H1 (cell line): ENCODE measurements at regions not wholly inside any gene's neighbourhood (a gene's known extent, or its start where the extent isn't known, plus 50 kb on each side); places are given as distances from the start of the nearest gene placed in this dataset.
"Not testable (repeated sequence)": the region's sequence is repeated elsewhere in the genome, so short reads cannot be mapped to it uniquely, and the experiment has no call there.

ENCODE experiments used
- CTCF ChIA-PET: fragments of 300-600 bp; sonication (Branson Sonifier 250); formaldehyde crosslinking; loops from one replicate; lab custom pipeline; 2021; ENCODE audit not compliant: partially characterized antibody; lab: Charles Lee
- POLR2A ChIA-PET: fragments of 300-600 bp; sonication (Branson Sonifier 250); formaldehyde crosslinking; loops from one replicate; lab custom pipeline; 2021; ENCODE audit warnings: inconsistent platforms; ENCODE audit not compliant: partially characterized antibody; lab: Charles Lee
- DNase-seq, 2 experiments: peaks; one replicate each; pipeline versions ENCODE4 v3.0.0 to v3.0.0-alpha.2; 2010 to 2022; ENCODE audit warnings: low spot score in 2 of 2, low read depth in 1 of 2, mixed read lengths in 1 of 2
- FAIRE-seq: peaks from 2 replicates; lab custom pipeline; 2011; peaks lifted over from hg19 to GRCh38; lab: Jason Lieb, UNC
- H2AFZ ChIP-seq: 2 replicates; pipeline ENCODE4 v1.8.1; 2012; ENCODE audit warnings: low read length, inconsistent platforms
- H2AK5ac ChIP-seq: 2 replicates; pipeline ENCODE4 v1.6.1; 2013; ENCODE audit warnings: low read depth, low read length
- H2BK120ac ChIP-seq: replicated peaks from 2 replicates; pipeline ENCODE3; 2013; ENCODE audit warnings: low read depth, low read length, inconsistent platforms
- H2BK12ac ChIP-seq: 2 replicates; pipeline ENCODE4 v1.6.1; 2013; ENCODE audit warnings: low read depth, low read length
- H2BK15ac ChIP-seq: 2 replicates; pipeline ENCODE4 v1.6.1; 2013; ENCODE audit warnings: low read length
- H2BK20ac ChIP-seq: 2 replicates; pipeline ENCODE4 v1.6.1; 2013; ENCODE audit warnings: low read length
- H2BK5ac ChIP-seq: 2 replicates; pipeline ENCODE4 v1.6.1; 2013; ENCODE audit warnings: low read depth, low read length
- H3K14ac ChIP-seq: 2 replicates; pipeline ENCODE4 v1.6.1; 2013; ENCODE audit warnings: inconsistent platforms; ENCODE audit not compliant: insufficient read length
- H3K18ac ChIP-seq: 2 replicates; pipeline ENCODE4 v1.6.1; 2013; ENCODE audit warnings: low read length; ENCODE audit errors: extremely low read depth
- H3K23ac ChIP-seq: 2 replicates; pipeline ENCODE4 v1.6.1; 2013; ENCODE audit warnings: inconsistent platforms; ENCODE audit not compliant: insufficient read length
- H3K23me2 ChIP-seq: 2 replicates; pipeline ENCODE4 v1.6.1; 2013; ENCODE audit warnings: low read depth, low read length
- H3K27ac ChIP-seq: 2 replicates; pipeline ENCODE4 v1.6.1; 2011; ENCODE audit warnings: low read depth, low read length, inconsistent platforms
- H3K27me3 ChIP-seq, 4 experiments: replicated peaks in 1 of 4; 1 replicate in 1 of 4; 2 replicates in 3 of 4; pipeline versions ENCODE4 v1.6.1 to v1.8.1; 2011 to 2013; ENCODE audit warnings: low read length in 3 of 4, mild to moderate bottlenecking in 3 of 4, inconsistent platforms in 2 of 4, mixed read lengths in 2 of 4, moderate library complexity in 1 of 4; ENCODE audit not compliant: control insufficient read depth in 3 of 4, insufficient read depth in 3 of 4; ENCODE audit errors: extremely low read depth in 1 of 4
- H3K36me3 ChIP-seq, 4 experiments: 2 replicates each; pipeline versions ENCODE4 v1.6.1 to v1.8.1; 2011 to 2013; ENCODE audit warnings: mild to moderate bottlenecking in 4 of 4, low read length in 3 of 4, moderate library complexity in 2 of 4, control low read depth in 1 of 4, inconsistent platforms in 1 of 4; ENCODE audit not compliant: insufficient read depth in 4 of 4, control insufficient read depth in 2 of 4
- H3K4ac ChIP-seq: replicated peaks from 2 replicates; pipeline ENCODE3; 2013; ENCODE audit warnings: low read length, low read depth, mixed read lengths, inconsistent platforms; ENCODE audit not compliant: insufficient read length
- H3K4me1 ChIP-seq, 4 experiments: replicated peaks in 1 of 4; 1 replicate in 1 of 4; 2 replicates in 3 of 4; pipeline versions ENCODE4 v1.6.1 to v1.8.1; 2011 to 2013; ENCODE audit warnings: low read length in 3 of 4, inconsistent platforms in 2 of 4, mixed read lengths in 1 of 4; ENCODE audit not compliant: insufficient read depth in 4 of 4, control insufficient read depth in 3 of 4
- H3K4me2 ChIP-seq, 2 experiments: 2 replicates each; pipeline versions ENCODE4 v1.6.1 to v1.8.1; 2011 to 2013; ENCODE audit warnings: low read depth in 2 of 2, low read length in 2 of 2, control low read depth in 1 of 2, inconsistent platforms in 1 of 2, mild to moderate bottlenecking in 1 of 2; ENCODE audit not compliant: insufficient read depth in 1 of 2
- H3K4me3 ChIP-seq, 4 experiments: fragments of 200-600, 300-600 bp in 1 of 4; sonication (generic), shearing (Covaris generic), sonication (Bioruptor Twin) in 1 of 4; 2 replicates each; pipeline versions ENCODE4 v1.5.1 to v1.8.1; 2011 to 2016; ENCODE audit warnings: low read length in 4 of 4, low read depth in 3 of 4, control low read depth in 2 of 4, inconsistent platforms in 2 of 4, mild to moderate bottlenecking in 2 of 4, mixed read lengths in 1 of 4, moderate library complexity in 1 of 4; ENCODE audit not compliant: insufficient read depth in 2 of 4; ENCODE audit errors: extremely low read depth in 1 of 4
- H3K56ac ChIP-seq: replicated peaks from 2 replicates; pipeline ENCODE3; 2013; ENCODE audit warnings: low read depth, mild to moderate bottlenecking, mixed read lengths, low read length, inconsistent platforms; ENCODE audit not compliant: insufficient read length
- H3K79me1 ChIP-seq: 2 replicates; pipeline ENCODE4 v1.6.1; 2013; ENCODE audit warnings: low read depth, low read length, control low read depth
- H3K79me2 ChIP-seq, 2 experiments: 2 replicates each; pipeline versions ENCODE4 v1.6.1 to v1.8.1; 2012 to 2013; ENCODE audit warnings: low read length in 2 of 2, mild to moderate bottlenecking in 2 of 2, inconsistent platforms in 1 of 2; ENCODE audit not compliant: insufficient read depth in 2 of 2, control insufficient read depth in 1 of 2
- H3K9ac ChIP-seq, 4 experiments: replicated peaks in 1 of 4; 1 replicate in 1 of 4; 2 replicates in 3 of 4; pipeline versions ENCODE4 v1.6.1 to v1.8.1; 2011 to 2013; ENCODE audit warnings: low read depth in 3 of 4, low read length in 3 of 4, control low read depth in 2 of 4, mild to moderate bottlenecking in 2 of 4, moderate library complexity in 2 of 4, inconsistent platforms in 1 of 4; ENCODE audit errors: extremely low read depth in 1 of 4
- H3K9me3 ChIP-seq, 2 experiments: 2 replicates each; pipeline versions ENCODE4 v1.6.1 to v1.8.1; 2012 to 2013; ENCODE audit warnings: mild to moderate bottlenecking in 2 of 2, moderate library complexity in 2 of 2, control low read depth in 1 of 2, inconsistent platforms in 1 of 2, low read depth in 1 of 2, low read length in 1 of 2, mixed read lengths in 1 of 2; ENCODE audit not compliant: insufficient read depth in 2 of 2
- H4K20me1 ChIP-seq, 2 experiments: replicated peaks in 1 of 2; 2 replicates each; pipeline versions ENCODE3 to v1.8.1; 2011 to 2013; ENCODE audit warnings: inconsistent platforms in 2 of 2, low read length in 2 of 2, mild to moderate bottlenecking in 1 of 2; ENCODE audit not compliant: insufficient read depth in 2 of 2, control insufficient read depth in 1 of 2
- H4K5ac ChIP-seq: 2 replicates; pipeline ENCODE4 v1.6.1; 2013; ENCODE audit warnings: low read length, low read depth, mixed read lengths, inconsistent platforms; ENCODE audit not compliant: insufficient read length
- H4K8ac ChIP-seq: 2 replicates; pipeline ENCODE4 v1.8.0; 2013; ENCODE audit warnings: mild to moderate bottlenecking, moderate library complexity, low read length, inconsistent platforms; ENCODE audit not compliant: insufficient read depth; ENCODE audit errors: extremely low read depth
- H4K91ac ChIP-seq: replicated peaks from 2 replicates; pipeline ENCODE3; 2013; ENCODE audit warnings: low read length, mixed read lengths, inconsistent platforms; ENCODE audit not compliant: insufficient read length
- BACH1 ChIP-seq: IDR thresholded peaks from 2 replicates; pipeline ENCODE4 v1.6.1; 2012; ENCODE audit warnings: low read length, improper control_type of control experiment
- CTBP2 ChIP-seq: IDR thresholded peaks from 2 replicates; pipeline ENCODE4 v1.7.0; 2011; ENCODE audit warnings: borderline replicate concordance, mild to moderate bottlenecking, moderate library complexity, mixed read lengths, low read length; ENCODE audit not compliant: insufficient read depth, insufficient read length
- GTF2F1 ChIP-seq: IDR thresholded peaks from 2 replicates; pipeline ENCODE4 v1.6.1; 2012; ENCODE audit warnings: low read depth, low read length, improper control_type of control experiment, borderline replicate concordance
- NRF1 ChIP-seq: IDR thresholded peaks from 2 replicates; pipeline ENCODE4 v1.6.1; 2011; ENCODE audit warnings: mild to moderate bottlenecking, low read depth, low read length, improper control_type of control experiment
- PHF8 ChIP-seq: fragments of 200-600 bp; sonication (generic); conservative IDR thresholded peaks from 2 replicates; pipeline ENCODE4 v1.7.1; 2012; ENCODE audit warnings: low read depth, mild to moderate bottlenecking, inconsistent platforms, low read length, moderate library complexity
- SP4 ChIP-seq: IDR thresholded peaks from 2 replicates; pipeline ENCODE4 v1.6.1; 2012; ENCODE audit warnings: low read length, inconsistent platforms
- WGBS, 2 experiments: shearing (Covaris generic) in 1 of 2; methylation state at CpG; one replicate each; pipeline versions ENCODE4 v1.1.6 to v1.1.7; 2013 to 2015; ENCODE audit warnings: low lambda C conversion rate in 2 of 2, mixed read lengths in 2 of 2, inconsistent platforms in 1 of 2, low coverage in 1 of 2, missing lambda C conversion rate in 1 of 2; ENCODE audit not compliant: insufficient replicate concordance in 2 of 2, insufficient coverage in 1 of 2, insufficient read length in 1 of 2; ENCODE audit errors: extremely low coverage in 1 of 2, missing lambda C conversion rate in 1 of 2; 5-methylcytosine and 5-hydroxymethylcytosine counted together

DNA sequence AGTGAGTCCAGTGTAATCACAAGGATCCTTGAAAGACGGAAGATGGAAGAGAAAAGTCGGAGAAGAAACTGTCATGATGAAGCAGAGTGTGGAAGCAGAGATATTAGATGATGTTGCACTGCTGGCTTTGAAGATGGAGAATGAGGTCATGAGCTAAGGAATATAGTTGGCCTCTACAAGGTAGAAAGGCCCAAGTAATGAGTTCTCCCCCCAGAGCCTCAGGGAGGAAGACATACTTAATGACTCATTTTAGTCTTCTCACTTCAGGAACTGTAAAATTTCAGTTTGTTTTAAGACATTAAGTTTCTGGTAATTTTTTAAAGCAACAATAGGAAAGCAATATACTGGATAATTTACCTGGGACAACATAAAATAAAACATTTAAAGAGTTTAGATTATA lies 1331.5 kb upstream of the PCDH20 start (continued):
- no peak for TF ChIP-seq NRF1
- no peak for TF ChIP-seq SP4
- no peak for TF ChIP-seq PHF8
- no peak for TF ChIP-seq GTF2F1
- TF ChIP-seq CTBP2 = no peak
- no peak for TF ChIP-seq BACH1

DNA sequence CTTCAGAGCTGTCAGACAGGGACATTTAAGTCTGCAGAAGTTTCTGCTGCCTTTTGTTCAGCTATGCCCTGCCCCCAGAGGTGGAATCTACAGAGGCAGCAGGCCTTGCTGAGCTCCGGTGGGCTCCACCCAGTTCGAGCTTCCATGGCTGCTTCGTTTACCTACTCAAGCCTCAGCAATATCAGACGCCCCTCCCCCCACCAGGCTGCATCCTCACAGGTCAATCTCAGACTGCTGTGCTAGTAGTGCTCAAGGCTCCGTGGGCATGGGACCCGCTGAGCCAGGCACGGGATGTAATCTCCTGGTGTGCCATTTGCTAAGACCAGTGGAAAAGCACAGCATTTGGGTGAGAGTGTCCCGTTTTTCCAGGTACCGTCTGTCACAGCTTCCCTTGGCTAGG lies 1314.1 kb upstream of the PCDH20 start:
- H2AK5ac ChIP-seq, H4K20me1 ChIP-seq, POLR2A ChIA-PET, H3K4me2 ChIP-seq, DNase-seq, H3K79me1 ChIP-seq, H4K5ac ChIP-seq, CTCF ChIA-PET, H2BK20ac ChIP-seq, H3K56ac ChIP-seq, H3K79me2 ChIP-seq, H2AFZ ChIP-seq, H2BK15ac ChIP-seq, H3K14ac ChIP-seq, FAIRE-seq, H3K4me3 ChIP-seq, H3K27ac ChIP-seq, H3K18ac ChIP-seq, H3K23ac ChIP-seq, H4K8ac ChIP-seq, H3K9me3 ChIP-seq, H2BK5ac ChIP-seq, H3K4me1 ChIP-seq, H3K23me2 ChIP-seq, H2BK12ac ChIP-seq, H3K9ac ChIP-seq, H2BK120ac ChIP-seq, H3K4ac ChIP-seq, H3K36me3 ChIP-seq, H4K91ac ChIP-seq, H3K27me3 ChIP-seq: not testable (repeated sequence)
- 92% methylated on average over 8 of the region's 9 CpGs; no CpG with 5 or more reads in 1 of the 2 experiments for WGBS, 2 experiments
